AG09319 (cell line): ENCODE measurements at regions not wholly inside any gene's neighbourhood (a gene's known extent, or its start where the extent isn't known, plus 50 kb on each side); places are given as distances from the start of the nearest gene placed in this dataset.

ENCODE experiments used
- DNase-seq: peaks from one replicate; pipeline ENCODE4 v3.0.0-alpha.2; 2010; ENCODE audit warnings: low read depth; ENCODE audit errors: extremely low read depth
- CTCF ChIP-seq: IDR thresholded peaks from 2 replicates; pipeline ENCODE4 v1.5.1; 2011; ENCODE audit warnings: low read depth, mild to moderate bottlenecking, inconsistent platforms, low read length, moderate library complexity

GRCh38 chr14:87161502-87161901 lies 831.5 kb downstream of the GALC start:
- TF ChIP-seq CTCF = no peak
- DNase-seq = no peak

- no peak for TF ChIP-seq CTCF
- DNase-seq = no peak
These were observed 832.0 kb downstream of the GALC start for GRCh38 chr14:87160989-87161388.

GRCh38 chr14:87158283-87158682 lies 834.7 kb downstream of the GALC start:
- DNase-seq = no peak
- TF ChIP-seq CTCF = no peak

- no peak for TF ChIP-seq CTCF
These were observed 836.1 kb downstream of the GALC start for GRCh38 chr14:87156878-87157277.

GRCh38 chr14:87155856-87156488 lies 837.0 kb downstream of the GALC start:
- DNase-seq = no peak
- no peak for TF ChIP-seq CTCF

More at GRCh38 chr14:87156878-87157277, 836.1 kb downstream of the GALC start:
- DNase-seq = no peak

GRCh38 chr14:87153901-87154300 lies 839.1 kb downstream of the GALC start:
- TF ChIP-seq CTCF = no peak
- no peak for DNase-seq

- no peak for DNase-seq
- TF ChIP-seq CTCF = no peak
These were observed 839.6 kb downstream of the GALC start for GRCh38 chr14:87153391-87153790.
